ENCODE measurements at regions not wholly inside any gene's neighbourhood (a gene's known extent, or its start where the extent isn't known, plus 50 kb on each side); places are given as distances from the start of the nearest gene placed in this dataset.
"Not testable (repeated sequence)": the region's sequence is repeated elsewhere in the genome, so short reads cannot be mapped to it uniquely, and the experiment has no call there.

- H3K27ac ChIP-seq, result no peak overlapping the region
- no peak overlapping the region for H3K4me3 ChIP-seq
Observed at GRCh38 chr12:67716817-67717216, 68.3 kb downstream of the DYRK2 start.

- not testable (repeated sequence) for H3K4me3 ChIP-seq, H3K27ac ChIP-seq
Observed at GRCh38 chr12:67719303-67719702, 70.8 kb downstream of the DYRK2 start.

- no peak overlapping the region for H3K27ac ChIP-seq
- no peak overlapping the region for H3K4me3 ChIP-seq
Observed at GRCh38 chr12:67720351-67720856, 71.9 kb downstream of the DYRK2 start.

GRCh38 chr12:67721248-67721647 is 72.7 kb downstream of the DYRK2 start:
- no peak overlapping the region for H3K4me3 ChIP-seq
- H3K27ac ChIP-seq, result no peak overlapping the region

- H3K4me3 ChIP-seq, result no peak overlapping the region
Observed at GRCh38 chr12:67722296-67722695, 73.8 kb downstream of the DYRK2 start.

GRCh38 chr12:67726868-67727267 is 78.3 kb downstream of the DYRK2 start:
- Histone ChIP-seq H3K27ac (no peak overlapping the region), H3K4me3 (no peak overlapping the region)

More at GRCh38 chr12:67722296-67722695, 73.8 kb downstream of the DYRK2 start:
- no peak overlapping the region for H3K27ac ChIP-seq

- no peak overlapping the region for H3K4me3 ChIP-seq
- no peak overlapping the region for H3K27ac ChIP-seq
Observed at GRCh38 chr12:67727702-67728666, 79.4 kb downstream of the DYRK2 start.

- Histone ChIP-seq H3K27ac (no peak overlapping the region), H3K4me3 (no peak overlapping the region)
Observed at GRCh38 chr12:67732857-67733256, 84.3 kb downstream of the DYRK2 start.

GRCh38 chr12:67735868-67736267 is 87.3 kb downstream of the DYRK2 start:
- no peak overlapping the region for H3K4me3 ChIP-seq
- H3K27ac ChIP-seq, result no peak overlapping the region

- no peak overlapping the region for H3K27ac ChIP-seq
- H3K4me3 ChIP-seq, result no peak overlapping the region
Observed at GRCh38 chr12:67740711-67741110, 92.2 kb downstream of the DYRK2 start.

GRCh38 chr12:67741270-67741669 is 92.7 kb downstream of the DYRK2 start:
- H3K27ac ChIP-seq, result no peak overlapping the region
- no peak overlapping the region for H3K4me3 ChIP-seq

- Histone ChIP-seq H3K27ac (no peak overlapping the region), H3K4me3 (no peak overlapping the region)
Observed at GRCh38 chr12:67742461-67742860, 93.9 kb downstream of the DYRK2 start.

- no peak overlapping the region for H3K4me3 ChIP-seq
Observed at GRCh38 chr12:67747869-67748742, 99.6 kb downstream of the DYRK2 start.

GRCh38 chr12:67748743-67749040 is 100.1 kb downstream of the DYRK2 start:
- Histone ChIP-seq H3K27ac (no peak overlapping the region), H3K4me3 (no peak overlapping the region)

More at GRCh38 chr12:67747869-67748742, 99.6 kb downstream of the DYRK2 start:
- H3K27ac ChIP-seq, result no peak overlapping the region

- Histone ChIP-seq H3K4me3 (no peak overlapping the region), H3K27ac (no peak overlapping the region)
Observed at GRCh38 chr12:67750513-67751183, 102.1 kb downstream of the DYRK2 start.

GRCh38 chr12:67751381-67751928 is 102.9 kb downstream of the DYRK2 start:
- Histone ChIP-seq H3K27ac (no peak overlapping the region), H3K4me3 (no peak overlapping the region)

- no peak overlapping the region for H3K4me3 ChIP-seq
- no peak overlapping the region for H3K27ac ChIP-seq
Observed at GRCh38 chr12:67752226-67752732, 103.7 kb downstream of the DYRK2 start.

- peak overlapping the region in 1 of 21 experiments; percentile 14 for H3K27ac ChIP-seq
- no peak overlapping the region for H3K4me3 ChIP-seq
Observed at GRCh38 chr12:67754933-67755697, 106.6 kb downstream of the DYRK2 start.

- no peak overlapping the region for H3K27ac ChIP-seq
- no peak overlapping the region for H3K4me3 ChIP-seq
Observed at GRCh38 chr12:67757651-67758050, 109.1 kb downstream of the DYRK2 start.
